IMR-90 (cell line): ENCODE measurements at regions not wholly inside any gene's neighbourhood (a gene's known extent, or its start where the extent isn't known, plus 50 kb on each side); places are given as distances from the start of the nearest gene placed in this dataset.

Experiments used
- ATAC-seq: fragments of 200-7000 bp; cut with Tn5 transposase; 2 replicates; pipeline ENCODE4 v1.9.1; 2020; ENCODE audit warnings: low read depth, mild to moderate bottlenecking, moderate library complexity
- BruUV-seq: library from RNA; stranded (reverse); fragments of 400-500 nt; replicated peaks from 2 replicates; lab custom pipeline; 2021; lab: Mats Ljungman, UMichigan
- CTCF ChIA-PET: fragments of 300-600 bp; formaldehyde crosslinking; extraction: SDS; loops from one replicate; lab custom pipeline; 2021; ENCODE audit warnings: antibody characterized with exemption; lab: Yijun Ruan, JAX
- POLR2A ChIA-PET: fragments of 300-600 bp; sonication (Branson Sonifier 250); formaldehyde crosslinking; loops from one replicate; lab custom pipeline; 2022; ENCODE audit warnings: antibody characterized with exemption; ENCODE audit not compliant: unreplicated experiment; lab: Charles Lee
- DNase-seq: peaks from one replicate; pipeline ENCODE4 v3.0.0; 2013
- H2AFZ ChIP-seq: replicated peaks from 2 replicates; pipeline ENCODE3; 2013; ENCODE audit warnings: low read length, mild to moderate bottlenecking; ENCODE audit not compliant: poor library complexity
- H2AK5ac ChIP-seq: 2 replicates; pipeline ENCODE4 v1.6.1; 2013; ENCODE audit warnings: low read depth, low read length, inconsistent platforms
- H2AK9ac ChIP-seq: replicated peaks from 2 replicates; pipeline ENCODE3; 2013; ENCODE audit warnings: mild to moderate bottlenecking, low read depth, low read length, moderate library complexity; ENCODE audit not compliant: poor library complexity
- H2BK120ac ChIP-seq: 2 replicates; pipeline ENCODE4 v1.6.1; 2013; ENCODE audit warnings: low read depth, low read length, inconsistent platforms
- H2BK15ac ChIP-seq: 3 replicates; pipeline ENCODE4 v1.6.1; 2013; ENCODE audit warnings: low read depth, low read length, inconsistent platforms
- H2BK20ac ChIP-seq: 2 replicates; pipeline ENCODE4 v1.6.1; 2013; ENCODE audit warnings: low read depth, mild to moderate bottlenecking, inconsistent platforms, low read length, moderate library complexity
- H2BK5ac ChIP-seq: 2 replicates; pipeline ENCODE4 v1.6.1; 2013; ENCODE audit warnings: mild to moderate bottlenecking, low read depth, low read length, inconsistent platforms; ENCODE audit not compliant: poor library complexity, severe bottlenecking
- H3K14ac ChIP-seq: replicated peaks from 2 replicates; pipeline ENCODE4 v1.6.1; 2013; ENCODE audit warnings: low read depth, low read length, inconsistent platforms
- H3K18ac ChIP-seq: 2 replicates; pipeline ENCODE4 v1.6.1; 2013; ENCODE audit warnings: low read depth, low read length, control low read depth
- H3K23ac ChIP-seq: 2 replicates; pipeline ENCODE4 v1.6.1; 2013; ENCODE audit warnings: low read depth, low read length, inconsistent platforms
- H3K27ac ChIP-seq: 2 replicates; pipeline ENCODE4 v1.5.1; 2013; ENCODE audit warnings: mild to moderate bottlenecking, control low read depth, low read length; ENCODE audit not compliant: insufficient read depth
- H3K27me3 ChIP-seq: 2 replicates; pipeline ENCODE4 v1.6.1; 2013; ENCODE audit warnings: low read length; ENCODE audit not compliant: control insufficient read depth, insufficient read depth
- H3K36me3 ChIP-seq: 2 replicates; pipeline ENCODE4 v1.6.1; 2013; ENCODE audit warnings: low read length, mixed read lengths; ENCODE audit not compliant: control insufficient read depth, insufficient read depth
- H3K4ac ChIP-seq: 2 replicates; pipeline ENCODE4 v1.6.1; 2013; ENCODE audit warnings: low read depth, low read length, inconsistent platforms
- H3K4me1 ChIP-seq: 2 replicates; pipeline ENCODE4 v1.6.1; 2013; ENCODE audit warnings: low read length, mixed read lengths; ENCODE audit not compliant: control insufficient read depth, insufficient read depth
- H3K4me2 ChIP-seq: 2 replicates; pipeline ENCODE4 v1.6.1; 2013; ENCODE audit warnings: low read depth, mild to moderate bottlenecking, control low read depth, low read length, moderate library complexity
- H3K4me3 ChIP-seq: 2 replicates; pipeline ENCODE4 v1.5.1; 2013; ENCODE audit warnings: low read depth, mild to moderate bottlenecking, control low read depth, low read length, moderate library complexity; ENCODE audit not compliant: insufficient read depth
- H3K56ac ChIP-seq: 2 replicates; pipeline ENCODE4 v1.6.1; 2013; ENCODE audit warnings: low read length, inconsistent platforms; ENCODE audit not compliant: insufficient read depth; ENCODE audit errors: extremely low read depth
- H3K79me1 ChIP-seq, 2 experiments: 2 replicates each; pipeline ENCODE4 v1.6.1; 2013; ENCODE audit warnings: low read length in 2 of 2, inconsistent platforms in 1 of 2, low read depth in 1 of 2
- H3K9ac ChIP-seq: 2 replicates; pipeline ENCODE4 v1.6.1; 2013; ENCODE audit warnings: low read depth, low read length, control low read depth
- H3K9me1 ChIP-seq: 2 replicates; pipeline ENCODE4 v1.6.1; 2013; ENCODE audit warnings: low read length, inconsistent platforms; ENCODE audit not compliant: insufficient read depth
- H3K9me3 ChIP-seq: 2 replicates; pipeline ENCODE4 v1.6.1; 2013; ENCODE audit warnings: low read length; ENCODE audit not compliant: control insufficient read depth, insufficient read depth
- H4K20me1 ChIP-seq: 2 replicates; pipeline ENCODE4 v1.6.1; 2013; ENCODE audit warnings: low read length, inconsistent platforms; ENCODE audit not compliant: insufficient read depth
- H4K5ac ChIP-seq: 2 replicates; pipeline ENCODE4 v1.6.1; 2013; ENCODE audit warnings: mild to moderate bottlenecking, low read depth, low read length, control low read depth
- H4K8ac ChIP-seq, 2 experiments: 2 replicates each; pipeline ENCODE4 v1.6.1; 2013; ENCODE audit warnings: low read depth in 2 of 2, low read length in 2 of 2, control low read depth in 1 of 2, inconsistent platforms in 1 of 2
- H4K91ac ChIP-seq: 2 replicates; pipeline ENCODE4 v1.6.1; 2013; ENCODE audit warnings: low read depth, low read length, inconsistent platforms; ENCODE audit not compliant: insufficient read depth
- BHLHE40 ChIP-seq: fragments of 150-350 bp; IDR thresholded peaks from 2 replicates; pipeline ENCODE4 v1.6.1; 2016; ENCODE audit warnings: mild to moderate bottlenecking, low read depth, low read length
- CEBPB ChIP-seq: IDR thresholded peaks from 2 replicates; pipeline ENCODE4 v1.6.1; 2012; ENCODE audit warnings: low read depth, low read length, improper control_type of control experiment
- CHD1 ChIP-seq: IDR thresholded peaks from 2 replicates; pipeline ENCODE4 v1.6.1; 2012; ENCODE audit warnings: low read depth, low read length, improper control_type of control experiment
- FOS ChIP-seq: fragments of 150-350 bp; IDR thresholded peaks from 2 replicates; pipeline ENCODE4 v1.6.1; 2016; ENCODE audit warnings: low read depth, low read length
- MAFK ChIP-seq: IDR thresholded peaks from 2 replicates; pipeline ENCODE4 v1.6.1; 2012; ENCODE audit warnings: low read depth, low read length, improper control_type of control experiment
- MAZ ChIP-seq: IDR thresholded peaks from 2 replicates; pipeline ENCODE4 v1.6.1; 2012; ENCODE audit warnings: low read depth, mild to moderate bottlenecking, low read length, improper control_type of control experiment, moderate library complexity, borderline replicate concordance
- MXI1 ChIP-seq: IDR thresholded peaks from 2 replicates; pipeline ENCODE4 v1.6.1; 2012; ENCODE audit warnings: low read depth, mild to moderate bottlenecking, low read length, moderate library complexity, borderline replicate concordance
- NFE2L2 ChIP-seq: fragments of 150-350 bp; IDR thresholded peaks from 2 replicates; pipeline ENCODE4 v1.6.1; 2016; ENCODE audit warnings: low read depth, mild to moderate bottlenecking, low read length
- POLR2A ChIP-seq: IDR thresholded peaks from 2 replicates; pipeline ENCODE4 v1.6.1; 2012; ENCODE audit warnings: mild to moderate bottlenecking, low read depth, low read length
- RAD21 ChIP-seq: IDR thresholded peaks from 2 replicates; pipeline ENCODE4 v1.6.1; 2012; ENCODE audit warnings: low read length, improper control_type of control experiment
- RCOR1 ChIP-seq: IDR thresholded peaks from 2 replicates; pipeline ENCODE4 v1.6.1; 2012; ENCODE audit warnings: mild to moderate bottlenecking, low read length, improper control_type of control experiment; ENCODE audit not compliant: insufficient replicate concordance
- RFX5 ChIP-seq: IDR thresholded peaks from 2 replicates; pipeline ENCODE4 v1.8.0; 2012; ENCODE audit warnings: low read depth, mild to moderate bottlenecking, low read length, moderate library complexity
- SMC3 ChIP-seq: fragments of 150-350 bp; IDR thresholded peaks from 2 replicates; pipeline ENCODE4 v1.6.1; 2016; ENCODE audit warnings: low read depth, mild to moderate bottlenecking, antibody characterized with exemption, low read length, moderate library complexity
- WGBS, 2 experiments: methylation state at CpG; one replicate each; pipeline versions ENCODE4 v1.1.5 to v1.1.7; 2013; ENCODE audit warnings: missing lambda C conversion rate in 2 of 2; ENCODE audit not compliant: insufficient read length in 1 of 2; ENCODE audit errors: extremely low coverage in 2 of 2; 5-methylcytosine and 5-hydroxymethylcytosine counted together
- dilution Hi-C: fragments of 300-500 bp; cut with HindIII; formaldehyde crosslinking; loops from one replicate; pipeline ENCODE4 v1.14.3; 2018; ENCODE audit warnings: low sequenced_read_pairs; ENCODE audit not compliant: unreplicated experiment
- in situ Hi-C: fragments of 300-500 bp; cut with MboI; formaldehyde crosslinking; loops from 3 replicates; pipeline ENCODE4 v1.14.3; 2019; ENCODE audit warnings: low sequenced_read_pairs, inconsistent platforms, mixed read lengths
- intact Hi-C: fragments of 100-400 bp; cut with micrococcal nuclease; formaldehyde crosslinking; loops from 2 replicates; pipeline ENCODE4 v1.10.0; 2022
- TF ChIP-seq, protein P1 (sequence below): fragments of 150-350 bp; IDR thresholded peaks from 2 replicates; pipeline ENCODE4 v1.6.1; 2017; ENCODE audit warnings: mild to moderate bottlenecking, antibody characterized with exemption, low read length, low read depth
- TF ChIP-seq, protein P2 (sequence below): fragments of 150-350 bp; IDR thresholded peaks from 2 replicates; pipeline ENCODE4 v1.6.1; 2016; ENCODE audit warnings: low read depth, mild to moderate bottlenecking, low read length, moderate library complexity, borderline replicate concordance
- TF ChIP-seq, protein P3 (sequence below): conservative IDR thresholded peaks from 2 replicates; pipeline ENCODE4 v1.5.1; 2012; ENCODE audit warnings: mild to moderate bottlenecking, low read depth, low read length, improper control_type of control experiment

DNA sequence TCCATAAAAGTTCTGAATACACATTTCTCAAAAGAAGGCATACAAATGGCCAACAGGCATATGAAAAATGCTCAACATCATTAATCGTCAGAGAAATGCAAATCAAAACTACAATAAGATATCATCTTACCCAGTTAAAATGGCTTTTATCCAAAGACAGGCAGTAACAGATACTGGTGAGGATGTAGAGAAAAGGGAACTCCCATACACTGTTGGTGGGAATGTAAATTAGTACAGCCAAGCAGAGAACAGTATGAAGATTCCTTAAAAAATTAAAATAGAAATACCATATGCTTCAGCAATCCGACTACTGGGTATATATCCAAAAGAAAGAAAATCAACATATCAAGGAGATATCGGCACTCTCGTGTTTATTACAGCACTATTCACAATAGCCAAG is 1312.5 kb downstream of the DSC3 start:
- ChIA-PET POLR2A (no interaction called here), CTCF (no interaction called here)
- Histone ChIP-seq H4K8ac (no peak overlapping the region), H3K4me2 (no peak overlapping the region), H3K9ac (no peak overlapping the region), H3K79me1 (no peaks in the 10 kb centered on the region), H2AK9ac (no peak overlapping the region), H4K20me1 (no peaks in the 10 kb centered on the region), H2BK120ac (no peak overlapping the region), H2BK15ac (no peak overlapping the region), H3K9me1 (no peaks in the 10 kb centered on the region), H3K4me3 (no peak overlapping the region), H4K5ac (no peak overlapping the region), H2BK20ac (no peak overlapping the region), H3K23ac (no peak overlapping the region), H3K18ac (no peak overlapping the region), H3K27ac (no peak overlapping the region), H3K9me3 (no peaks in the 10 kb centered on the region), H3K4ac (no peak overlapping the region), H2AK5ac (no peak overlapping the region), H3K14ac (no peak overlapping the region), H3K56ac (no peak overlapping the region), H2AFZ (no peak overlapping the region), H3K36me3 (no peaks in the 10 kb centered on the region), H2BK5ac (no peak overlapping the region), H3K4me1 (no peaks in the 10 kb centered on the region), H3K27me3 (no peaks in the 10 kb centered on the region), H4K91ac (no peak overlapping the region)
- DNase-seq, result no peak
- no TSS peak for BruUV-seq
- TF ChIP-seq RCOR1, result no peak
- TF ChIP-seq, protein P1, sequence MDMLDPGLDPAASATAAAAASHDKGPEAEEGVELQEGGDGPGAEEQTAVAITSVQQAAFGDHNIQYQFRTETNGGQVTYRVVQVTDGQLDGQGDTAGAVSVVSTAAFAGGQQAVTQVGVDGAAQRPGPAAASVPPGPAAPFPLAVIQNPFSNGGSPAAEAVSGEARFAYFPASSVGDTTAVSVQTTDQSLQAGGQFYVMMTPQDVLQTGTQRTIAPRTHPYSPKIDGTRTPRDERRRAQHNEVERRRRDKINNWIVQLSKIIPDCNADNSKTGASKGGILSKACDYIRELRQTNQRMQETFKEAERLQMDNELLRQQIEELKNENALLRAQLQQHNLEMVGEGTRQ, result no peak
- TF ChIP-seq NFE2L2, result no peak
- no peak for TF ChIP-seq BHLHE40
- TF ChIP-seq FOS, result no peak
- TF ChIP-seq SMC3, result no peak
- TF ChIP-seq RFX5, result no peak
- TF ChIP-seq CHD1, result no peak
- TF ChIP-seq MXI1, result no peak
- TF ChIP-seq, protein P2, sequence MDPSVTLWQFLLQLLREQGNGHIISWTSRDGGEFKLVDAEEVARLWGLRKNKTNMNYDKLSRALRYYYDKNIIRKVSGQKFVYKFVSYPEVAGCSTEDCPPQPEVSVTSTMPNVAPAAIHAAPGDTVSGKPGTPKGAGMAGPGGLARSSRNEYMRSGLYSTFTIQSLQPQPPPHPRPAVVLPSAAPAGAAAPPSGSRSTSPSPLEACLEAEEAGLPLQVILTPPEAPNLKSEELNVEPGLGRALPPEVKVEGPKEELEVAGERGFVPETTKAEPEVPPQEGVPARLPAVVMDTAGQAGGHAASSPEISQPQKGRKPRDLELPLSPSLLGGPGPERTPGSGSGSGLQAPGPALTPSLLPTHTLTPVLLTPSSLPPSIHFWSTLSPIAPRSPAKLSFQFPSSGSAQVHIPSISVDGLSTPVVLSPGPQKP, result no peak
- TF ChIP-seq MAZ, result no peak
- TF ChIP-seq MAFK, result no peak
- TF ChIP-seq RAD21, result no peak
- TF ChIP-seq POLR2A, result no peak
- TF ChIP-seq, protein P3, sequence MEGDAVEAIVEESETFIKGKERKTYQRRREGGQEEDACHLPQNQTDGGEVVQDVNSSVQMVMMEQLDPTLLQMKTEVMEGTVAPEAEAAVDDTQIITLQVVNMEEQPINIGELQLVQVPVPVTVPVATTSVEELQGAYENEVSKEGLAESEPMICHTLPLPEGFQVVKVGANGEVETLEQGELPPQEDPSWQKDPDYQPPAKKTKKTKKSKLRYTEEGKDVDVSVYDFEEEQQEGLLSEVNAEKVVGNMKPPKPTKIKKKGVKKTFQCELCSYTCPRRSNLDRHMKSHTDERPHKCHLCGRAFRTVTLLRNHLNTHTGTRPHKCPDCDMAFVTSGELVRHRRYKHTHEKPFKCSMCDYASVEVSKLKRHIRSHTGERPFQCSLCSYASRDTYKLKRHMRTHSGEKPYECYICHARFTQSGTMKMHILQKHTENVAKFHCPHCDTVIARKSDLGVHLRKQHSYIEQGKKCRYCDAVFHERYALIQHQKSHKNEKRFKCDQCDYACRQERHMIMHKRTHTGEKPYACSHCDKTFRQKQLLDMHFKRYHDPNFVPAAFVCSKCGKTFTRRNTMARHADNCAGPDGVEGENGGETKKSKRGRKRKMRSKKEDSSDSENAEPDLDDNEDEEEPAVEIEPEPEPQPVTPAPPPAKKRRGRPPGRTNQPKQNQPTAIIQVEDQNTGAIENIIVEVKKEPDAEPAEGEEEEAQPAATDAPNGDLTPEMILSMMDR, result no peak
- no peak for TF ChIP-seq CEBPB
- intact Hi-C loops, result no loop called here
- no peak for ATAC-seq
- in situ Hi-C loops, result no loop called here
- WGBS, 2 experiments, result no CpG with 5 or more reads among the region's 4 CpGs
- dilution Hi-C loops, result no loop called here
